ENCODE measurements at regions not wholly inside any gene's neighbourhood (a gene's known extent, or its start where the extent isn't known, plus 50 kb on each side); places are given as distances from the start of the nearest gene placed in this dataset.
A peak's percentile ranks its signal among the peaks of the same experiment; 100 is the strongest.

DNA sequence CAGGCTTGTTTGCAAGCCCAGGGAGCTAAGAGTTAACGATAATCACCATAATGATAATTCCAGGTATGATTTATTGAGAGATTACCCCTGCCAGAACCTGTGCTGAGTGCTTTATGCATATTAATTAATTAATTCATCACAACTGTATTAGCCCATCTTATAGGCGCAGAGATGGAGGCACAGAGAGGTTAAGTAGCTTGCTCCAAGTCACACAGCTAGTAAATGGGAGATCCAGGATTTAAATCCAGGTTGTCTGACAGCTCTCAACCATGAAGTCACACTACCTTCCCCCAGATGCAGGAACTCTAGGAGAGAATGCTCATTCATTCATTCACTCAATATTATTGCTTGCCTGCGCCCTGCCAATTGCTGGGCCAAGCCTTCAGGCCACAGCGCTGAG lies 84.5 kb downstream of the FAM241B start:
- no peak overlapping the region for H3K4me3 ChIP-seq (ENCODE audit: low read depth, poor library complexity, severe bottlenecking)
- intact Hi-C loops (cut with DNase I; ENCODE audit: low total_unique reads), result loop anchor here (10.0 kb wide), 1 partner anchor 200 kb away; no protein-coding TSS in a partner anchor
- TF ChIP-seq POLR2A (IDR thresholded peaks at IDR 0.05), result no peak
- TF ChIP-seq, protein P1, sequence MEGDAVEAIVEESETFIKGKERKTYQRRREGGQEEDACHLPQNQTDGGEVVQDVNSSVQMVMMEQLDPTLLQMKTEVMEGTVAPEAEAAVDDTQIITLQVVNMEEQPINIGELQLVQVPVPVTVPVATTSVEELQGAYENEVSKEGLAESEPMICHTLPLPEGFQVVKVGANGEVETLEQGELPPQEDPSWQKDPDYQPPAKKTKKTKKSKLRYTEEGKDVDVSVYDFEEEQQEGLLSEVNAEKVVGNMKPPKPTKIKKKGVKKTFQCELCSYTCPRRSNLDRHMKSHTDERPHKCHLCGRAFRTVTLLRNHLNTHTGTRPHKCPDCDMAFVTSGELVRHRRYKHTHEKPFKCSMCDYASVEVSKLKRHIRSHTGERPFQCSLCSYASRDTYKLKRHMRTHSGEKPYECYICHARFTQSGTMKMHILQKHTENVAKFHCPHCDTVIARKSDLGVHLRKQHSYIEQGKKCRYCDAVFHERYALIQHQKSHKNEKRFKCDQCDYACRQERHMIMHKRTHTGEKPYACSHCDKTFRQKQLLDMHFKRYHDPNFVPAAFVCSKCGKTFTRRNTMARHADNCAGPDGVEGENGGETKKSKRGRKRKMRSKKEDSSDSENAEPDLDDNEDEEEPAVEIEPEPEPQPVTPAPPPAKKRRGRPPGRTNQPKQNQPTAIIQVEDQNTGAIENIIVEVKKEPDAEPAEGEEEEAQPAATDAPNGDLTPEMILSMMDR (IDR thresholded peaks at IDR 0.05), result no peak
- DNase-seq (ENCODE audit: low spot score in 2 of 2), result peak in 1 of 2 donors; percentile 69
- WGBS, 2 donors, result 79 to 90% methylated on average over 4 of the region's 4 CpGs

DNA sequence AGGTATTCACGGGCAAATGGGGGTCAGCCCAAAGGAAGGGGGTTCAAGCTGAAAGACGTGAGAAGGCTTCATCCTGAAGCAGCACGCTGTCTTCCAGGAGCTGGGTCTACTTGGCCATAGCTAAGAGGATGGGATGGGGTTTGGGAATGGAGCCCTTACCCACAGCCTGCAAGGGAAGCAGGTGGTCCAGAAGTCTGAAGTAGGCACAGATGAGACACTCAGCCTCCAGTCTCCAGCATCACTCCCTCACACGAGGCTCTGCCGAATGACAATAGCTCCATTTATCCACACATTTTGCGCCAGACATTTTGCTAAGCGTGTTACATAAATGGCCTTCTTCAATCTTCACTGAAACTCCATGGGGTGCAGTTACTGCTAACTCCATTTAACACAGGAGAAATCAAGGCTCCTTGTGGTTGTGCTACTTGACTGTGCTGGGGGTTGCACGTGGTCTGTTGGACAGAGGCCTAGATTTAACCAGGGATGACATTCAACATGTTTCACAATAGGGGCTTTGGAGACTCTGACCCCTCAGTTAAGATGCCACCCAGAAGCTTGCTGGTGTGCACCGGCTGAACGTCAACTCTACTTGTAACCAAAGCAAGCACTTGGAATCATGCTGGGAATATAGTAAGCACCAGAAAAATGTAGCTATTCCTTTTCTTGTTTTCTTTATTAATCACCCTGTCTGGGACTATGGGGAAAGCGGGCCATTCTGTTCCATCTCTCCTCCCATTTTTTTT lies 85.3 kb downstream of the FAM241B start:
- no peak overlapping the region for H3K4me3 ChIP-seq (ENCODE audit: low read depth, poor library complexity, severe bottlenecking)
- intact Hi-C loops (cut with DNase I; ENCODE audit: low total_unique reads), result loop anchor here (5.0 to 10.0 kb wide), 2 partner anchors 68 to 201 kb away; no protein-coding TSS in a partner anchor
- DNase-seq (ENCODE audit: low spot score in 2 of 2), result peak in 1 of 2 donors; percentile 60
- TF ChIP-seq, protein P1 (IDR thresholded peaks at IDR 0.05), result no peak
- TF ChIP-seq POLR2A (IDR thresholded peaks at IDR 0.05), result no peak
- 73 to 76% methylated on average over 11 of the region's 11 CpGs for WGBS, 2 donors

DNA sequence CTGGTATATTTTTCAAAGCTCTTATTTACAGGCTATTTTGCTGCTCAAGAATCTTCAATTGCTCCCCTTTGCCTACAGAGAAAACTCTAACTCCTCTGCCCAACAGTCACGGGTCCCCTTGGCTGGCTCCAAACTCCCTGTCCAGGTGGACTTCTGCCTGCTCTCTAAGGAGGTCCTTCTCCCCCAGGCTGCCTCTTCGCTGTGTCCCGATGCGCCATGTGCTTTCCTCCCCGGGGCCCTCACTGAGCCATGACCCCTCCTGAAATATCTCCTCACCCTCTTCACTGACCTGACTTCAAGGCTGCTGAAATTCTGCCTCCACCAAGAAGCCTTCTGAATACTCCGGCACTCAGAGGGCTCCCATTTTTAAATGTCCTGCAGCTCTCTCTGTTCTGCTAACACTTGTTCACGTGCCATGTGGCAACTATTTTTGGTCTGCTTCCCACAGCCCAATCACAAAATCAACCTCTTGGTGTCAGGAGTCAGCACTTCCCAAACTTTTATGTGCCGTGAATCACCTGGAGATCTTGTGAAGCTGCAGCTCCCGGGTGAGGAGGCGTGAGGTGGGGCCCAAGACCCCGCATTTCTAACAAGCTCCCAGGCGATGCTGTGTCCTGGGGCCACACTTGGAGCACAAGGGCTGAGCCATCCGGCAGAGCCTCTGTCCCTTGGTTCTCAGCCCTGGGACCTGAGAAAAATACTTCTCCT lies 85.7 kb upstream of the COL13A1 start:
- 67 to 68% methylated on average over 12 to 13 of the region's 13 CpGs for WGBS, 2 donors
- intact Hi-C loops (cut with DNase I; ENCODE audit: low total_unique reads), result loop anchor here (5.0 to 10.0 kb wide), 2 partner anchors 69 to 201 kb away; no protein-coding TSS in a partner anchor
- H3K4me3 ChIP-seq (ENCODE audit: low read depth, poor library complexity, severe bottlenecking), result no peak overlapping the region
- peak in 1 of 2 donors; percentile 77 for DNase-seq (ENCODE audit: low spot score in 2 of 2)
- TF ChIP-seq, protein P1 (IDR thresholded peaks at IDR 0.05), result no peak
- no peak for TF ChIP-seq POLR2A (IDR thresholded peaks at IDR 0.05)

DNA sequence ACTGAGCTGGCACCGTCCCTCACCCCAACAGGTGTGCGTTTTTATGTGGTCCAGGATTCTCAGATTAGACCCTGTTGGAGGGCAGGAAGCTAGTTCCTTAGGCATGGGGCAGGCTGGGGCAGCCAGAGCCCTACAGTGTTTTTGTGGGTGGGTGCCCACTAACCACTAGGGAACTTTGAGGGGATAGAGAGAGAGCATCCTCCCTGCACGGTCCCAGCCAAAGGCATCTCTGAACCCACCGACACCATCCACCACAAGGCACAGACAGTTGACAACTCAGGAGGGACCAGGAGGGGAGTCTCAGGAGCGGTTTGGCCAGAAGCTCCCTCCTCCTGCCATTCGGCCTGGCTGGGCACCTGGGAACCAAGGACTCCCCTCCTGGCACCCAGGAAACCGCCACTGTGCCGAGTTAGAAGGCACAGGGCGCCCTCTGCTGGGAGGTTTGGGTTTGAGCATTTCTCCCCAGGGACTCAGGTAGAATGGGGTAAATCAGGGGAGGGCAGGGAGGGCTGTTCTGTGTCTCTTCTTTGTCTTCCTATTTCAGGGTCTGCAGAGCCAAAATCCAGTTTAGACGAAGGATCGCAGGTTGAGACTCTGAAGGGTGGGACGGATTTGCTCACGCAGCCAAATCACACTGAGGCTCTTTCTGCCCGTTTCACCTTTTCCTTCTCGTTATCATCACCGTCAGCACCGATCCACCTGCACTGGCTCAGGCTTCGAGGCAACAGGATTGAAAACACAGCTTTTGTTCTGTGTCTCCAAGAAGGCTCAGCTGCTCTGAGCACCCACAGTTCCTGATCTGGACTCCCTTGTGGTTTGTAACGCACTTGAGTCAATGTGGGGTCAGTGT lies 84.8 kb upstream of the COL13A1 start:
- 61 to 62% methylated on average over 19 of the region's 19 CpGs for WGBS, 2 donors
- intact Hi-C loops (cut with DNase I; ENCODE audit: low total_unique reads), result loop anchor here (5.0 to 10.0 kb wide), 2 partner anchors 70 to 202 kb away; no protein-coding TSS in a partner anchor
- TF ChIP-seq POLR2A (IDR thresholded peaks at IDR 0.05), result no peak
- TF ChIP-seq, protein P1 (IDR thresholded peaks at IDR 0.05), result no peak
- no peak overlapping the region for H3K4me3 ChIP-seq (ENCODE audit: low read depth, poor library complexity, severe bottlenecking)
- peak in 1 of 2 donors; percentile 86 for DNase-seq (ENCODE audit: low spot score in 2 of 2)

DNA sequence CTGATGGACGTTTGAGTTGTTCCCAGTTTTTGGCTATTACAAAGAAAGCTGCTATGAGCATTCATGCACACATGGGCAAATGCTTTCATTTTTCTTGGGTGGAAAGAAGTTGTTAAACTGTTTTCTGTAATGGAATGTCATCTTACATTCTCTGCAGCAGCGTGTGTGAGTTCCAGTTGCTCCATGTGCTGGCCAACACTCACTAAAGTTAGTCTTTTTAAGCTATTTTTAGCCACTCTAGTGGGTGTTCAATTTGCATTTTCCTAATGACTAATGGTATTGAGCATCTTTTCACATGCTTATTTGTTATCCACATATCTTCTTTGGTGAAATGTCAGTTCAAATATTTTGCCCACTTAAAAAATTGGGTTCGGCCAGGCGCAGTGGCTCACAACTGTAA lies 82.8 kb upstream of the COL13A1 start:
- intact Hi-C loops (cut with DNase I; ENCODE audit: low total_unique reads), result loop anchor here (5.0 to 10.0 kb wide), 2 partner anchors 72 to 204 kb away; no protein-coding TSS in a partner anchor
- TF ChIP-seq, protein P1 (IDR thresholded peaks at IDR 0.05), result no peak
- WGBS, 2 donors, result 72 to 74% methylated on average over 4 of the region's 4 CpGs
- H3K4me3 ChIP-seq (ENCODE audit: low read depth, poor library complexity, severe bottlenecking), result no peak overlapping the region
- peak in 1 of 2 donors; percentile 20 for DNase-seq (ENCODE audit: low spot score in 2 of 2)

Measured in lower leg skin (tissue), 4 donors.